ENCODE measurements at regions not wholly inside any gene's neighbourhood (a gene's known extent, or its start where the extent isn't known, plus 50 kb on each side); places are given as distances from the start of the nearest gene placed in this dataset.

DNA sequence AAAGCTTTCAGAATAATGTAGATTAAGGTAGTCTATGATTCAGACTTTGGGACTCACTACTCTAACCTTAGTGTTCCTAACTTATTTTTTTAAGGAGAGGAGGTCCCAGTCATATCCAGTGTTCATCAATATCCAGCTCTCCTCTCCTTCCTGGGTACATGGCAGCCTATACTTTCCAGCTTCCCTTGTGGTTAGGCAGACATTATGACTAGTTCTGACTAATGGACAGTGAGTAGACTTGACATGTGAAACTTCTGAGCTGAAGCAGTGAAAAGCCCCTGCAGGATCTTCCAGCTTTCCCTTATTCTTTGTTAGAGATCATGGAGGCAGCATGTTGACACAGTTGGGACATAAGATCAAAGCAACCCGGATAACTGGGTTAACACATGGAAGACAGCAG is 144.2 kb downstream of the PTPRU start:
- TF ChIP-seq CTCF (IDR thresholded peaks at IDR 0.05) (no peak), POLR2A (IDR thresholded peaks at IDR 0.05) (no peak)
